HG03159 (cell line): ENCODE measurements at regions not wholly inside any gene's neighbourhood (a gene's known extent, or its start where the extent isn't known, plus 50 kb on each side); places are given as distances from the start of the nearest gene placed in this dataset.
"Not testable (repeated sequence)": the region's sequence is repeated elsewhere in the genome, so short reads cannot be mapped to it uniquely, and the experiment has no call there.

Experiments used
- ATAC-seq: cut with Tn5 transposase; IDR thresholded peaks from one replicate; pipeline ENCODE4 v1.9.1; 2021; ENCODE audit warnings: mild to moderate bottlenecking, moderate library complexity; ENCODE audit not compliant: unreplicated experiment

DNA sequence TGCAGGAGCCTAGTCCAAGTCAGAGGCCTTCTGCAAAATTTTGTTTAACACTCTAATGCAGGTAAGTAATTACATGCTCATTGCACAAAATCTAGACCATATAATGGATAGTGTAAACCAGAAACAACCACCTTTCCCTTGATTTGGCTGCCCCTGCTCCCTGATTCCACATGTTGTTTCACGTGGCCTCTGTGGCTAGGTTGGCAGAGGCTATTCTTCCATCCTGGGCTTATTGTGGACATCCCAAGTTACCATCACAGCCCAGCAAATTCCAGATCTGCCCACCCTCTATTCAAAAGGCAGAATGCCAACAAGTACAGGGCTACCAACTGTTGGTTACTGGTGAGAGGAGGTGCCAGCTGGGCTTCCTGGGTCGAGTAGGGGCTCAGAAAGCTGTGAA lies 794.5 kb upstream of the GRM7 start:
- no peak for ATAC-seq

GRCh38 chr3:6066868-6067578 lies 793.9 kb upstream of the GRM7 start:
- ATAC-seq, result not testable (repeated sequence)

DNA sequence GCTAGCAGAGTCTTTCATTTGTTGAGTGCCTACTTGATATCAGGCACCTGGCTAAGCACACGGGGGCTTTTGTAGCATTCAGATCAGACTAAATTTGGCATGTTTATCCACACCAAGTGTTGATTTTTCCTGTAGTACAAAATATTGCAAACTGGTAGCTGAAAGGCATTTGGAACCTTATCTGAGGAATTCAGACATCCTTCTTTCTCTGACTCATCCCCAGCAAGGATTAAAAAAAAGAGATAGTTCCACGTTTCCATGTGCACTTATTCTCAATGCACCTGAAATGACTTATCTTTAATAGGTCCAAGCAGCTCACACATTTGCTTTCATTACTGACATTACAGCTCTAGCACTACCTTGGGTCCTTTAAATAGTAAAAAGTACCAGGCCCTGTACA lies 786.0 kb upstream of the GRM7 start:
- ATAC-seq, result no peak

- no peak for ATAC-seq
Measured at GRCh38 chr3:6078436-6078835, 782.5 kb upstream of the GRM7 start.

DNA sequence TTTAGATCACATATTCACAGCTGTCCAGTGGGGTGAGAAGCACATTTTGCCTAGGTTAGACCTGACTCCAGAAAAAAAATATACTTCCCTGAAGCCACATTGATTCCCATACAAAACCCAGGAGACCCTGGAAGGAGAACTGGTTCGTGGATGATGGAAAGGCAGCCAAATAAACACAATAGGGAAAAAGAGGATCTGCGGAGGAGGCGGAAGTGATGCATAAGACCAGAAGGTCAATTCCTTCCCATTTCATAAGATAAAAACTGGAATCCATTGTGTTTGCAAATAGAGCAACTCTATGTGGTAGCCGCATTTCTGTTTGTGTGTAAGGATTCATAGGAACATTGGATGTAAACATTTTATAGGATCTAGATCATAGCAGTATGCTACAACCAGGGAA lies 781.9 kb upstream of the GRM7 start:
- ATAC-seq, result no peak

- no peak for ATAC-seq
Measured at GRCh38 chr3:6079561-6080179, 781.2 kb upstream of the GRM7 start.

- ATAC-seq, result no peak
Measured at GRCh38 chr3:6088433-6088832, 772.5 kb upstream of the GRM7 start.

DNA sequence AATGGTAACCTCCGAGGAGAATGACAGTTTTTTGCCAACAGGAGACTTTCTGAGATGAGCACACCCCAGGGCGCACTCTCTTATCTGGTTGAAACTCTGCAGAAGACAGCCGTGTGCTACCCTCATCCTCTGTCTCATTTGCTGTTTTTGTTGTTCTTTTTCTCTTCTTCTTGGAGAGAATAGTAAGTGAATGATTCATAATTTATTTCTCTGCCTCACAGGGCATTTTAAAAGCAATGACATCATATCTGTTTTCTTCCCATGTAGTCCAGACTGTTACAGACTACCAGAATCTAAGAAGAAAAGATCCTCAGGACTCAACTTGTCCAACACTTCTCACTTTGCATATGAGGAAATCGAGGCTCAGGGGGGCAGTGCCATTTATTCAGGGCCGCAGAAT lies 771.1 kb upstream of the GRM7 start:
- no peak for ATAC-seq

DNA sequence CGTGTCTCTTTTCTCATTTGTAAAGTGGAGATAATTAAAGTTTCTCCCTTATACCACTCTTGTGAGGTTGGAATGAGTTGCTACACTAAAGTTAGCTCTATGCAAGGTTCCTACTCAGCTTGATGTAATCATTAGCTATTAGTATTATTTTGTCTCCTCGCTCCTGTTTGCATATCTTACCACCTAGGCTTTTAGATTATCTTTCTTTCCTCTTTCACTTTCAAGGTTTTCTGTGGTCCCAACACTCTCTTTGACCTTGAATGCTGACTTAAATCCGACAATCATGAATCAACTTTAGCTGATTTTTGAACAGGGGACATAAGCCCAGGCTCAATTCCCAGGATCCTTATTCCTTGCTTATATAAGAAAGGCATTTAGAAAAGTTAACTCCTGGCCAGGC lies 769.7 kb upstream of the GRM7 start:
- ATAC-seq, result no peak

DNA sequence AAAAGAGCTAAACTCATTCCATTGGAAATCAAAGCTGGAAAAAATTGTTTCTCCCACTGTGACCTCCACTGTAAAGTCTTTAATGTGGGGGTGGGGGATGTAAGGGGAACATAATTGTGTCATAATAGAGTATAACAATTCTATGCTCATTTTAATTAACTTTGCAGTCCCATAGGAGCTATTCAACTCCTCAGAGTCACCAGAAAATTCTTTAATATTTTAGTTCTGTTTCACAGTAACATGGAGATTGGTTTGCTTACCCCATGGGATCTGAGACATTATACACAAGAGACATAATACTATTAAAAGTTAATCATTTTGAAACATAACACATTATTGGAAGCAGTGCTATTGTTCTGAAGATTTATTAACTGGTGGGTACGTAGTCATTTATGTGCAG lies 765.9 kb upstream of the GRM7 start:
- ATAC-seq, result no peak

- no peak for ATAC-seq
Measured at GRCh38 chr3:6097021-6097420, 763.9 kb upstream of the GRM7 start.

DNA sequence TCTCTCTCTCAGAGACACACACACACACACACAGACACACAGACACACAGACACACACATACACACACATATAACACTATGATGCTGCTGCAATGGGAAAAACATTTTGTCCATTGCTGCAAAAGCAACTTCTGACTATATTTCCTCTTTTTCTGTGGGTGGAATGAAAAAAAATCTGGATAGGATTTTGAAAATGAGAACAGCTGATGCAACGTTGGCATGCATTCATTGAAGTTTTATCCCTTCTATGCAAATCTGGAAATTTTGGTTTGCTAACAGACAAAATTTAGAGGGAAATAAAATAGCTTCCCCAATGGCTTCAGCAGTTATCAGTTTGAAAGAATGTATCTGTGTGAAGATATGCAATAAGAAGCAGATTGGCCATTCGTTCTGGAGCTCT lies 763.4 kb upstream of the GRM7 start:
- no peak for ATAC-seq

GRCh38 chr3:6098516-6099157 lies 762.3 kb upstream of the GRM7 start:
- ATAC-seq, result no peak

GRCh38 chr3:6099458-6100075 lies 761.3 kb upstream of the GRM7 start:
- ATAC-seq, result no peak

DNA sequence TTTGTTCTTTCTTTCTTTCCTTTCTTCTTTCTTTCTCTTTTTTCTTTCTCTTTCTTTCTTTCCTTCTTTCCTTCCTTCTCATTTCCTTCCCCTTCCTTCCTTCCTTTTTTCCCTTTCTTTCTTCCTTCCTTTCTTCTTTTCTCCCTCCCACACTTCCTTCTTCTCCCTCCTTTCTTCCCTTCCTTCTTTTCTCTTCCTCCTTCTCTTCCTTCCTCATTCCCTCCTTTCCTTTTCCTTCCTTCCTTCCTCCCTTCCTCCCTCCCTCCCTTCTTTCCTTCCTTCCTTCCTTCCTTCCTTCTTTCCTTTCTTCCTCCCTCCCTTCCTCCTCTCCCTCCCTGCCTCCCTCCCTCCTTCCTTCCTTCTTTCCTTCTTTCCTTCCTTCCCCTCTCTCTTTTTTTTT lies 755.7 kb upstream of the GRM7 start:
- ATAC-seq, result no peak

- ATAC-seq, result no peak
Measured at GRCh38 chr3:6108957-6109356, 752.0 kb upstream of the GRM7 start.

- ATAC-seq, result no peak
Measured at GRCh38 chr3:6110451-6110850, 750.5 kb upstream of the GRM7 start.

DNA sequence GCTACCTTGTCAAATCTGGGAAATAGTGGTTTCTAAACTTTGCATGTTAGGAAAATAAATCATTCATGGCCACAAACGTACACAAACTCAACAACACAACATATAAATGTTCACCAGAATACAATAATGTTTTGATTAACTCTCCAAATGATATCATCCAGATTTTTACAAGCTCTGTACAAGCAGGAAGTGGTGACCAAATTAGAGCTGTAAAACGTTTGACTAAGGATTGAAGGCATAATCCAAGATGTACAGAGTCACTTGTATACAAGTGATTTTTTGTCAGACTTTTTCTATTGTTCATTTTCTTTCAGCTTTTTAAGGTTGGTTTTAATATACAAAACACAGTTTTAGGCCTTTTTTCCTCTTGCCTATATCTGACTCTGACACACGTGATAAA lies 748.4 kb upstream of the GRM7 start:
- no peak for ATAC-seq

DNA sequence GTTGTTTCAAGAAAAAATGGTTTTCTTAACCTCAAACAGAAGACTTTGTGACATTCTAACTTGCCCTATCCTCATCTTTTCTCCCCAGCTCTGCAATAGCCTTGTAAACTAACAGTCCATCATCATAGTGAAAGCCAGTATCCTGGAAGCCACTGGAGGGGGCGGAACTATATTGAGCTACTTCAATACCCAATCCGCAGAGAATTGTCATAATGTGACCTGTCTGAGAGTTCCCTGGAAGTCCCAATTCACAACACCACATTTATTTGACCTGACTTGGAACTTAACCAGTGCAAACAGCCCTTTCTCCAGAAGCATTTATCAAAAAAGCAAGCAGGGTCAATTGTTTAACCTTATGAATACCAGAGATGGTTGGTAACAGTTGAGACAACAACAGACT lies 747.6 kb upstream of the GRM7 start:
- no peak for ATAC-seq

GRCh38 chr3:6119367-6119766 lies 741.5 kb upstream of the GRM7 start:
- ATAC-seq, result no peak

DNA sequence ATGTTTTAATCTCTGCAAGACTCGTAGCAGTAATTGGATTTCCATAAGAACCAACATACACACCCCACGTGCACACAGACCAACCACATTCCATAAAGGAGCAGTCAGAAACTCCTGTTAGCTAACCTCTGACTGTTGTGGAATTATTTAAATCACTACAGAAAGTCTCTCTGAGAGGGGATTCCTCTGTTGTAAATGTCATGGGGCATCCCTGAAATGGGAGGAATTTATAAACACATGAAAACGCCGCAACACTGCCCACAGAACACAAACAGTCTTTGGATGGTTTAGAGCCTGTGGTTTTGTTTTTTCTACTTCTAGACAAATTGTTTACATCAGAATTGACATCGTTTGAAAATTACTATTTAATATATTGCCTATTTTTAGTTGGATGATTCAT lies 740.1 kb upstream of the GRM7 start:
- ATAC-seq, result no peak

GRCh38 chr3:6124875-6125274 lies 736.0 kb upstream of the GRM7 start:
- no peak for ATAC-seq
